Epithelial cell of prostate (primary cell): ENCODE measurements at regions not wholly inside any gene's neighbourhood (a gene's known extent, or its start where the extent isn't known, plus 50 kb on each side); places are given as distances from the start of the nearest gene placed in this dataset.
"Not testable (repeated sequence)": the region's sequence is repeated elsewhere in the genome, so short reads cannot be mapped to it uniquely, and the experiment has no call there.

Experiments used
- DNase-seq: peaks from one replicate; pipeline ENCODE4 v3.0.0-alpha.2; 2011; ENCODE audit warnings: low read depth, low spot score
- H3K27ac ChIP-seq: fragments of 450-650 bp; 2 replicates; pipeline ENCODE4 v1.5.1; 2017; ENCODE audit warnings: mild to moderate bottlenecking

- H3K27ac ChIP-seq, DNase-seq: not testable (repeated sequence)
Observed at GRCh38 chr4:151845551-151845950, 84.7 kb upstream of the GATB start.

GRCh38 chr4:151842430-151843079, 81.7 kb upstream of the GATB start:
- no peak for DNase-seq

GRCh38 chr4:151841107-151841506, 80.3 kb upstream of the GATB start:
- no peak overlapping the region for H3K27ac ChIP-seq
- DNase-seq, result no peak

More at GRCh38 chr4:151842430-151843079, 81.7 kb upstream of the GATB start:
- H3K27ac ChIP-seq, result no peak overlapping the region

GRCh38 chr4:151835467-151835866, 74.7 kb upstream of the GATB start:
- DNase-seq, result no peak
- H3K27ac ChIP-seq, result no peak overlapping the region

- DNase-seq, result no peak
- H3K27ac ChIP-seq, result no peak overlapping the region
Observed at GRCh38 chr4:151833174-151833573, 72.4 kb upstream of the GATB start.

- DNase-seq, result no peak
- no peak overlapping the region for H3K27ac ChIP-seq
Observed at GRCh38 chr4:151831526-151831925, 70.7 kb upstream of the GATB start.

- DNase-seq, result no peak
- H3K27ac ChIP-seq, result no peak overlapping the region
Observed at GRCh38 chr4:151830168-151830567, 69.4 kb upstream of the GATB start.

- no peak for DNase-seq
- H3K27ac ChIP-seq, result no peak overlapping the region
Observed at GRCh38 chr4:151829309-151829708, 68.5 kb upstream of the GATB start.

- DNase-seq, result no peak
- H3K27ac ChIP-seq, result no peak overlapping the region
Observed at GRCh38 chr4:151824656-151825055, 63.8 kb upstream of the GATB start.

- H3K27ac ChIP-seq, result no peak overlapping the region
- no peak for DNase-seq
Observed at GRCh38 chr4:151822331-151822730, 61.5 kb upstream of the GATB start.

- no peak for DNase-seq
- H3K27ac ChIP-seq, result no peak overlapping the region
Observed at GRCh38 chr4:151820004-151820403, 59.2 kb upstream of the GATB start.

- no peak overlapping the region for H3K27ac ChIP-seq
- no peak for DNase-seq
Observed at GRCh38 chr4:151811403-151811802, 50.6 kb upstream of the GATB start.
